ENCODE measurements at regions not wholly inside any gene's neighbourhood (a gene's known extent, or its start where the extent isn't known, plus 50 kb on each side); places are given as distances from the start of the nearest gene placed in this dataset.
"Not testable (repeated sequence)": the region's sequence is repeated elsewhere in the genome, so short reads cannot be mapped to it uniquely, and the experiment has no call there.

DNA sequence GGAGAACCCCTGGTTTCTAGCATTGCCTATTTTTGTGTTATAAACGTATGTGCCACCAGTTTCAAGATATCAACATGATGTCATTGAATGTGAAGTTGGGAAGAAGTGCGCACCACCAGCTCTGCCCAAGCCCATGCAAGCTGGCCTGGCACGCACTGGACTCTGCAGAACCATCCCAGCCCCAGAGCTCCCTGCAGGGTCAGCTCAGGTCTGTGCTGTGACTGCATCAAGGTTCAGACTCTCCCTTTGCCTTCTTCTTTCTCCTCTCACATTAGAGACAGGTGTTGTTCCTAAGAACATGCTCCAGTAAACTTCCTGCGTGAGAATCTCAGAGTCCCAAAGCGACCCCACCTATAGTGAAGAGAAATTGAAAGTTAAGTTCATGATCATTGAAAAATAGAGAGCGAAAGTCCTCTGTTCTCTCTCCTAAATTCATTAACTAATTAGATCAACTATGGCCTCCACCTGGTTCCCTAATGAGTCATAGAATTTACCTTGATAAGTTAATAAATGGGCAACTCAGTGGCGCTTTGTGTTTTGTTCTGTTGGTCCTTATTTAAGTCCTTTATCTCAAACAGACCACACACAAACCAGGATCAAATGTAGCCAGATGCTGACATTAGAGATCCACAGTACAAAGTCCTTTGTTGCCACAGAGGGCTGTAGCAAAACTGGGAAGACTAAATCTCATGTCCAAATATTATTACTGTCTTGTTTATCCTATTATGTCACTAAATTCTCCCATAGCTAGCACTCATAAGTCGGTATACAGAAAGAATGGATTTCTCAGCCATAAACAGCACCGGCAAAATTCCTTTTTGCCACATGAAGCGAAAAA is 432.3 kb downstream of the STK39 start:
- DNase-seq (no peak), ATAC-seq (no peak)
- H3K27ac ChIP-seq (ENCODE audit: low read length): no peak overlapping the region
- no peak for TF ChIP-seq CTCF (IDR thresholded peaks at IDR 0.05)
- no peaks in the 10 kb centered on the region for H3K36me3 ChIP-seq (ENCODE audit: control insufficient read depth, insufficient read depth, low read length)
- intact Hi-C loops (cut with micrococcal nuclease): no loop called here
- no peak overlapping the region for H3K4me3 ChIP-seq (ENCODE audit: low read length)
- no peaks in the 10 kb centered on the region for H3K27me3 ChIP-seq (ENCODE audit: control insufficient read depth, insufficient read depth, low read length)
- H3K9me3 ChIP-seq (ENCODE audit: control insufficient read depth, insufficient read depth, low read length): no peaks in the 10 kb centered on the region
- Mint-ChIP-seq H3K4me3 (no peak overlapping the region), H3K27me3 (ENCODE audit: low read depth in 2 of 2) (peaks cover 0 to 10% of the 10 kb centered on the region in 2 donors), H3K4me1 (no peaks in the 10 kb centered on the region), H3K36me3 (no peaks in the 10 kb centered on the region), H3K27ac (no peak overlapping the region), H3K9me3 (no peaks in the 10 kb centered on the region)
- WGBS (ENCODE audit: insufficient coverage): 84% methylated on average over 7 of the region's 10 CpGs
- H3K4me1 ChIP-seq (ENCODE audit: control insufficient read depth, insufficient read depth, low read length): no peaks in the 10 kb centered on the region

- H3K27ac ChIP-seq (ENCODE audit: low read length); DNase-seq; H3K4me3 ChIP-seq (ENCODE audit: low read length); H3K4me1 Mint-ChIP-seq; ATAC-seq; intact Hi-C loops (cut with micrococcal nuclease); H3K9me3 Mint-ChIP-seq; H3K36me3 Mint-ChIP-seq; H3K36me3 ChIP-seq (ENCODE audit: control insufficient read depth, insufficient read depth, low read length); H3K4me3 Mint-ChIP-seq; H3K27me3 Mint-ChIP-seq (ENCODE audit: low read depth in 2 of 2); H3K27me3 ChIP-seq (ENCODE audit: control insufficient read depth, insufficient read depth, low read length); H3K4me1 ChIP-seq (ENCODE audit: control insufficient read depth, insufficient read depth, low read length); H3K27ac Mint-ChIP-seq; H3K9me3 ChIP-seq (ENCODE audit: control insufficient read depth, insufficient read depth, low read length): not testable (repeated sequence)
- WGBS (ENCODE audit: insufficient coverage): 91% methylated on average over 13 of the region's 13 CpGs
These were observed 432.9 kb downstream of the STK39 start for GRCh38 chr2:167814482-167814880.

GRCh38 chr2:167809799-167810198 is 437.6 kb downstream of the STK39 start:
- H3K27ac Mint-ChIP-seq; H3K36me3 ChIP-seq (ENCODE audit: control insufficient read depth, insufficient read depth, low read length); H3K27me3 Mint-ChIP-seq (ENCODE audit: low read depth in 2 of 2); ATAC-seq; intact Hi-C loops (cut with micrococcal nuclease); H3K4me3 ChIP-seq (ENCODE audit: low read length); H3K9me3 ChIP-seq (ENCODE audit: control insufficient read depth, insufficient read depth, low read length); H3K4me1 ChIP-seq (ENCODE audit: control insufficient read depth, insufficient read depth, low read length); H3K4me3 Mint-ChIP-seq; H3K36me3 Mint-ChIP-seq; H3K27me3 ChIP-seq (ENCODE audit: control insufficient read depth, insufficient read depth, low read length); H3K4me1 Mint-ChIP-seq; DNase-seq; H3K9me3 Mint-ChIP-seq; H3K27ac ChIP-seq (ENCODE audit: low read length): not testable (repeated sequence)
- 90% methylated on average over 9 of the region's 9 CpGs for WGBS (ENCODE audit: insufficient coverage)

- Mint-ChIP-seq H3K27ac (no peak overlapping the region), H3K4me3 (no peak overlapping the region), H3K27me3 (ENCODE audit: low read depth in 2 of 2) (peaks cover 0 to 3% of the 10 kb centered on the region in 2 donors), H3K9me3 (peaks cover 4% of the 10 kb centered on the region in 2 donors), H3K4me1 (no peaks in the 10 kb centered on the region), H3K36me3 (no peaks in the 10 kb centered on the region)
- ATAC-seq (no peak), DNase-seq (no peak)
- Histone ChIP-seq H3K36me3 (ENCODE audit: control insufficient read depth, insufficient read depth, low read length) (no peaks in the 10 kb centered on the region), H3K9me3 (ENCODE audit: control insufficient read depth, insufficient read depth, low read length) (no peaks in the 10 kb centered on the region), H3K4me1 (ENCODE audit: control insufficient read depth, insufficient read depth, low read length) (no peaks in the 10 kb centered on the region), H3K4me3 (ENCODE audit: low read length) (no peak overlapping the region), H3K27me3 (ENCODE audit: control insufficient read depth, insufficient read depth, low read length) (no peaks in the 10 kb centered on the region), H3K27ac (ENCODE audit: low read length) (no peak overlapping the region)
- no peak for TF ChIP-seq CTCF (IDR thresholded peaks at IDR 0.05)
- intact Hi-C loops (cut with micrococcal nuclease): no loop called here
- 83% methylated on average over 7 of the region's 8 CpGs for WGBS (ENCODE audit: insufficient coverage)
These were observed 443.9 kb downstream of the STK39 start for GRCh38 chr2:167803449-167803988.
